GM12801 (cell line): ENCODE measurements at regions not wholly inside any gene's neighbourhood (a gene's known extent, or its start where the extent isn't known, plus 50 kb on each side); places are given as distances from the start of the nearest gene placed in this dataset.

Experiments used
- TF ChIP-seq, protein P1 (sequence below): IDR thresholded peaks from one replicate; pipeline ENCODE4 v1.5.1; 2011; ENCODE audit warnings: control low read depth; ENCODE audit not compliant: insufficient read length; ENCODE audit errors: extremely low read depth

DNA sequence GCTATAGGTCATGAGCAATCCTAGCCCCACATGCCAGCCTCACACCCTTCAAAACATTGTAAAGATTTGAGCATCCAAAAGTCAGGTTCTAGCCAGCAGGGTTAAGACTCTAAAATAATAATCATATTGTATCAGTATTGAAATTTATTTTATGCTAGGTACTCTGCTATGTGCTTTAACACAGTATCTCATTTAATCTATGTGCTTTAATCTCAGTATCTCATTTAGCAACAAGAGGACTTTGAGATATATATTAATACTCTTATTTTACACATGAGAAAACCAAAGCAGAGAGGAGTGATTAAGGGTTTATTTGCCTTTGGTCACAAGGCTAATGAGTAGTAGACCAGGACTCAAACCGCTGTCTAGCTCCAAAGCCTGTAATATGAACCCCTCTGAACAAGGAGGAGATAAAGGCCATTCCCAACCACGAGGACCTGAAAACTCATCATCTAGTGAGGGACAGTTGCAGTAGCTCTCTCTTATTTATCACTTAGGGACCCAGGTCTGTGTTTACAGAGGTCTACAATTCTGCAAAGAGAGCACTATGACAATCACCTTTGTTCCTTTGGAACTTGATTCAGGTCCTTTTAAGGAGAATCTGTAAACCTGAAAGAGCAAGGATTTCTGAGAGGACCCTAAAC lies 116.5 kb upstream of the SERTAD2 start:
- TF ChIP-seq, protein P1, sequence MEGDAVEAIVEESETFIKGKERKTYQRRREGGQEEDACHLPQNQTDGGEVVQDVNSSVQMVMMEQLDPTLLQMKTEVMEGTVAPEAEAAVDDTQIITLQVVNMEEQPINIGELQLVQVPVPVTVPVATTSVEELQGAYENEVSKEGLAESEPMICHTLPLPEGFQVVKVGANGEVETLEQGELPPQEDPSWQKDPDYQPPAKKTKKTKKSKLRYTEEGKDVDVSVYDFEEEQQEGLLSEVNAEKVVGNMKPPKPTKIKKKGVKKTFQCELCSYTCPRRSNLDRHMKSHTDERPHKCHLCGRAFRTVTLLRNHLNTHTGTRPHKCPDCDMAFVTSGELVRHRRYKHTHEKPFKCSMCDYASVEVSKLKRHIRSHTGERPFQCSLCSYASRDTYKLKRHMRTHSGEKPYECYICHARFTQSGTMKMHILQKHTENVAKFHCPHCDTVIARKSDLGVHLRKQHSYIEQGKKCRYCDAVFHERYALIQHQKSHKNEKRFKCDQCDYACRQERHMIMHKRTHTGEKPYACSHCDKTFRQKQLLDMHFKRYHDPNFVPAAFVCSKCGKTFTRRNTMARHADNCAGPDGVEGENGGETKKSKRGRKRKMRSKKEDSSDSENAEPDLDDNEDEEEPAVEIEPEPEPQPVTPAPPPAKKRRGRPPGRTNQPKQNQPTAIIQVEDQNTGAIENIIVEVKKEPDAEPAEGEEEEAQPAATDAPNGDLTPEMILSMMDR: no peak

DNA sequence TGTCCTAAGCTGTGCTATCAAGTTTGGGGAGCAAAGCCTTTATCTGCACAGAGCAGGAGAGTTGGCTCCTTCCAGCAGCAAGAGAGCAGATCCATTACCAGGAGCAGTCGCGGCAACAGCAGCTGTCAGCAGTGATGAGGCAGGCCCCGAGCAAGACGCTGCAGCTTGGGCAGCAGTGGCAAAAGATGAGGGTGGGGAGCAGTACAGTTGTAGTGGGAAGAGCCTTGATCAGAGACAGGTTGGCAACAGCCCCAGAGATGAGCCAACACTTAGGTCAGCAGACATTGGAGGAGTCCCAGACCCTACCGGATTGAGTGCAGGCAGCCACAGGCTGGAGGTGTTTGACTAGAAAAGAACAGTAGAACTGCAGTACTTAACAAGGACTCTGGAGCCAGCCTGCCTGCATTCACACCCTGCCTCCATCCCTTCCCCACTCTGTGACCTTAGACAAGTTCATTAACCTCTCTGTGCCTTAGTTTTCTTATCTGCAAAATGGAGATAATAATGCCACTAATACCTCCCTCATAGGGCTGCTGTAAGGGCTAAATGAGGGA lies 117.1 kb upstream of the SERTAD2 start:
- TF ChIP-seq, protein P1: no peak

DNA sequence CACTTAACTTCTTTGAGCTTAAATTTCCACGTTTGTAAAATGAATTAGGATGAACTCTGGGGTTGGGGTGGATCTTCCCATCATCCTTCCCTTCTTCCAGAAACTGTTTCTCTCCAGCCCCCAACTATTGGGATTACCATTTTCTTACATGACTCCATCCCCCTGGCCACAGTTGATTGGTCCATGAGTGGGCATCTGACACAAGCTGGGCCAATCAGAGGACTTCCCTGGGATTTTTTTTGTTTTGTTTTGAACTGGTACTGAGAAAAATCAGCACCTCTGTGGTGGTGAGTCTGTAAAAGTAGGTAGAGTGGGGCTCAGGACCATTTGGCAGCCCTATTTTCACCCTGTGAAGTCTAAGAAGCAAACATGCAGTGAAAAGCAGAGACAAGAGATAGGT lies 118.0 kb upstream of the SERTAD2 start:
- TF ChIP-seq, protein P1: no peak

DNA sequence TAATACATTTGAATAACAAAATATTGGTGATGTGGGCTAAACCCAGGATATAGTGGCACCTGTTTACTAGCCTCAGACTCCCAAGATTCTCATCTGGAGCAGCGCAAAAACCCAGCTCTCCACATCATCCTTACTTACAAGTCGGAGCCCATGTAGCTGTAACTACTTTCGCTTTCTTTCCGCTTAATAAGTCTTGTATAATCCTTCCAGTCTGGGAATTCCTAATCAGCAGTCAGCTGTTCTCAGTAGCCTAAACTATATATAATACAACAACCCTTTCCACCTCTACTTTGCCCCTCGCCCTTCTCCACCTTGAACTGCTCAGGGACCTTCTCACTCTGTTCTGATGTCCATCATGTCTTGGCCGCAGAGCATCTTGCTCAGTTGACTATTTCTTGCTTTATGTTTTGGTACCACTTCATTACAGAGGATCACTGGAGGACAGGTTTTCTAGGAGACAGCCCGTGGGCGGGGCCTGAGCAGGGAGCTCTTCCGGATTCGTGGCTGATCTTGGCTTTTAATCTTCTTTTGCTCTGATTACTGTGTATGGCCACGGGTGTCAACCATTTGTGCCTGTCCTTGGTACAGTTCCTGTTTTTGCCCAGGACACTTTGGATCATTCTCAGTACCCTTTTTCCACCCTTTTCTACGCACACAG lies 119.9 kb upstream of the SERTAD2 start:
- TF ChIP-seq, protein P1: no peak

DNA sequence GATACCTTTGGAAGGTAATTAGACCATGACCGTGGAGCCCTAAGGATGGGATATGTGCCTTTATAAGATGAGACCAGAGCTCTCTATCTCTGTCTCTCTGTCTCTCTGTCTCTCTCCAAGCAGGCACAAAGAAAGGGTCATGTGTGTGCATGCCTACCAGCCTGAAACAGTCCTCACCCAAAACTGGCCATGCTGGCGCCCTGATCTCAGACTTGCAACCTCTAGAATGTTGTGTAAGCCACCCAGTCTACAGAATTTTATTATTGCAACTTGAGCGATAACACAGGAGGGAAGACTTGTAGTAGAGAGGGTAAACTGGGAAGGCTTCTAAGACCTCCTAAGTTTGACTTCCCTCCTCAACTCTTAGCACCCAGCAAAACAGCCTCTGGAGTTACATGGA lies 124.1 kb upstream of the SERTAD2 start:
- TF ChIP-seq, protein P1: no peak

DNA sequence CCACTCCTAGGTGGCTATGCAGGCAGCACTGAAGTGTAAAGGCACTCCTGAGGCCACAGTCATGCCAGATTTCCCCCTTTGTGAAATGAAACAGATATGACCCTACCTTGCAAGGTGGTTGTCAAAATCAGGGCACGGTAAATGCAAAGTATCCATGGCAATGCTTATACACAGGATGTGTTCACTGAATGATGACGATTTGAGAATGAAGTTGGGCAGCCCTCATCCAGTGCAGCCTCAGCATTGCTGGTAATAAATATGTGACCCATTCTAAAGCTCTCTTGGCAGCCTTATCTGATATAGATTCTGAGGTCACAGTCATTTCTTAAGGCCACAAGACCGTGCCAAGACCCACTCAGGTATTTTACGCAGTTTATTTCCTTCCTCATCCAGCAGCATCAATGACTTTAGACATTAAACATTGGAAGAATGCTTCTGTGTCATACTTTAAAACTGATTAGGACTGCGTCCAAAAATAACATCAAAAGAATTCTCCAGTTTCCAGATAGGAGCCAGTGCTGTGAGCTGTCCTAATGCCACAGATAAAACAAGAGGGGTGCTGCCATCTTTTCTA lies 125.5 kb upstream of the SERTAD2 start:
- TF ChIP-seq, protein P1: no peak

DNA sequence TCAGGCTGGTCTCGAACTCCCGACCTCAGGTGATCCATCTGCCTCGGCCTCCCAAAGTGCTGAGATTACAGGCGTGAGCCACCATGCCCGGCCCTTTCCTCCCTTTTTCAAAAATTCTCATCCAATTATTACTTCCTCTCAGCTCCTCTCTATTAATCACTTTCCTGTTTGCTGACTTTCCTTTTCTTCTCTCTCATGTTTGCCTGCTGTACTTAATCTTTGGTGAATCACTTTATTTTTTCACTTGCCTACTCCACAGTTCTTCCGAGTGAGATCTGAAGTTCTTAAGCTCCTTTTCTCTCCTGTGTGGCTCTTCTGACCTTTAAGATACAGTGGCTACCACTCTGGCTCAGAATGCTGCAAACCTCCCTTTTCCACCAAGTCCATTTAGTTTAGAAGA lies 126.3 kb upstream of the SERTAD2 start:
- TF ChIP-seq, protein P1: no peak
